SK-N-SH (cell line): ENCODE measurements at regions not wholly inside any gene's neighbourhood (a gene's known extent, or its start where the extent isn't known, plus 50 kb on each side); places are given as distances from the start of the nearest gene placed in this dataset.
"Not testable (repeated sequence)": the region's sequence is repeated elsewhere in the genome, so short reads cannot be mapped to it uniquely, and the experiment has no call there.

Experiments used
- CTCF ChIA-PET: fragments of 300-600, 350-600 bp; formaldehyde crosslinking; extraction: SDS; loops from one replicate; lab custom pipeline; 2021; lab: Yijun Ruan, JAX
- POLR2A ChIA-PET: fragments of 350-600 bp; sonication (Branson Sonifier 250); formaldehyde crosslinking; extraction: SDS; loops from one replicate; lab custom pipeline; 2020; ENCODE audit warnings: antibody characterized with exemption, inconsistent platforms; lab: Yijun Ruan, JAX
- DNase-seq: peaks from one replicate; pipeline ENCODE4 v3.0.0; 2012
- H2AFZ ChIP-seq: fragments of 200-600 bp; sonication (generic); 2 replicates; pipeline ENCODE4 v1.8.1; 2016; ENCODE audit warnings: antibody characterized with exemption, mild to moderate bottlenecking, low read depth
- H3F3A ChIP-seq: fragments of 200-600 bp; sonication (generic); replicated peaks from 2 replicates; pipeline ENCODE3; 2016; ENCODE audit warnings: antibody characterized with exemption, mild to moderate bottlenecking; ENCODE audit not compliant: insufficient read depth
- H3K27ac ChIP-seq, 2 experiments: fragments of 200-500 bp in 1 of 2; fragments of 200-600 bp in 1 of 2; sonication (Bioruptor generic) in 1 of 2; sonication (generic), shearing (Covaris generic) in 1 of 2; 2 replicates each; pipeline versions ENCODE4 v1.5.1 to v1.6.1; 2014 to 2016; ENCODE audit warnings: low read depth in 2 of 2, inconsistent platforms in 1 of 2, low read length in 1 of 2, mild to moderate bottlenecking in 1 of 2, mixed read lengths in 1 of 2
- H3K27me3 ChIP-seq: fragments of 200-600 bp; sonication (generic), shearing (Covaris generic); 2 replicates; pipeline ENCODE4 v1.6.1; 2016; ENCODE audit warnings: mixed run types; ENCODE audit not compliant: insufficient read depth
- H3K36me3 ChIP-seq, 2 experiments: fragments of 200-500 bp in 1 of 2; fragments of 200-600 bp in 1 of 2; sonication (Bioruptor generic) in 1 of 2; sonication (generic) in 1 of 2; replicated peaks in 1 of 2; 2 replicates each; pipeline versions ENCODE3 to v1.5.1; 2014 to 2016; ENCODE audit warnings: low read length in 1 of 2, mild to moderate bottlenecking in 1 of 2; ENCODE audit not compliant: insufficient read depth in 2 of 2, control insufficient read depth in 1 of 2
- H3K4me1 ChIP-seq, 2 experiments: fragments of 200-500 bp in 1 of 2; fragments of 200-600 bp in 1 of 2; sonication (Bioruptor generic) in 1 of 2; sonication (generic), shearing (Covaris generic) in 1 of 2; 2 replicates each; pipeline versions ENCODE4 v1.5.1 to v1.6.1; 2014 to 2016; ENCODE audit warnings: low read depth in 1 of 2, low read length in 1 of 2, mixed run types in 1 of 2; ENCODE audit not compliant: insufficient read depth in 2 of 2, control insufficient read depth in 1 of 2
- H3K4me2 ChIP-seq: fragments of 200-600 bp; sonication (generic), shearing (Covaris generic); 2 replicates; pipeline ENCODE4 v1.6.1; 2017; ENCODE audit warnings: mixed run types
- H3K4me3 ChIP-seq, 2 experiments: fragments of 200-500 bp in 1 of 2; fragments of 200-600 bp in 1 of 2; sonication (Bioruptor generic) in 1 of 2; sonication (generic), shearing (Covaris generic) in 1 of 2; 2 replicates each; pipeline versions ENCODE4 v1.5.1 to v1.8.1; 2014 to 2016; ENCODE audit warnings: low read depth in 2 of 2, inconsistent platforms in 1 of 2, low read length in 1 of 2, mild to moderate bottlenecking in 1 of 2, mixed read lengths in 1 of 2, moderate library complexity in 1 of 2
- H3K79me2 ChIP-seq: fragments of 200-600 bp; sonication (generic); 2 replicates; pipeline ENCODE4 v1.8.1; 2017; ENCODE audit warnings: mild to moderate bottlenecking; ENCODE audit not compliant: insufficient read depth
- H3K9ac ChIP-seq: fragments of 200-600 bp; sonication (generic); 2 replicates; pipeline ENCODE4 v1.6.1; 2017; ENCODE audit warnings: mixed run types
- H3K9me2 ChIP-seq: fragments of 200-600 bp; sonication (generic); 2 replicates; pipeline ENCODE4 v1.6.1; 2017; ENCODE audit warnings: mixed run types
- H3K9me3 ChIP-seq: fragments of 200-600 bp; sonication (generic); 2 replicates; pipeline ENCODE4 v1.6.1; 2017; ENCODE audit warnings: mixed run types, mild to moderate bottlenecking, moderate library complexity
- H4K20me1 ChIP-seq: fragments of 200-600 bp; sonication (generic); 2 replicates; pipeline ENCODE4 v1.6.1; 2017; ENCODE audit warnings: mild to moderate bottlenecking, mixed run types; ENCODE audit not compliant: insufficient read depth
- CTCF ChIP-seq: fragments of 200-600 bp; sonication (generic); IDR thresholded peaks from 2 replicates; pipeline ENCODE4 v1.6.1; 2017; ENCODE audit warnings: antibody characterized with exemption, mild to moderate bottlenecking, moderate library complexity
- EP300 ChIP-seq, 2 experiments: IDR thresholded peaks; 2 replicates each; pipeline versions ENCODE4 v1.4.0 to v1.6.1; 2012; ENCODE audit warnings: borderline replicate concordance in 1 of 2, low read depth in 1 of 2, low read length in 1 of 2
- EZH2phosphoT487 ChIP-seq: fragments of 200-600 bp; sonication (generic); IDR thresholded peaks from 2 replicates; pipeline ENCODE4 v1.6.1; 2017; ENCODE audit warnings: low read depth, mixed run types, mild to moderate bottlenecking, antibody characterized with exemption, moderate library complexity, borderline replicate concordance
- FOXJ3 ChIP-seq: sonication (generic); formaldehyde crosslinking; IDR thresholded peaks from 2 replicates; pipeline ENCODE4 v1.5.1; 2020; ENCODE audit warnings: mild to moderate bottlenecking, missing genetic modification reagents
- FOXM1 ChIP-seq: IDR thresholded peaks from 2 replicates; pipeline ENCODE4 v1.4.0; 2012; ENCODE audit warnings: low read depth, mild to moderate bottlenecking
- IRF3 ChIP-seq: fragments of 150-350 bp; IDR thresholded peaks from 2 replicates; pipeline ENCODE4 v1.6.1; 2016; ENCODE audit warnings: mild to moderate bottlenecking, low read depth, low read length
- MEF2A ChIP-seq: IDR thresholded peaks from 2 replicates; pipeline ENCODE4 v1.4.0; 2012; ENCODE audit warnings: low read depth, borderline replicate concordance
- MXI1 ChIP-seq: IDR thresholded peaks from 2 replicates; pipeline ENCODE4 v1.6.1; 2012; ENCODE audit warnings: mild to moderate bottlenecking, low read depth, low read length, improper control_type of control experiment
- NRF1 ChIP-seq: IDR thresholded peaks from 2 replicates; pipeline ENCODE4 v1.6.1; 2012; ENCODE audit warnings: low read depth, mild to moderate bottlenecking, low read length
- RAD21 ChIP-seq: IDR thresholded peaks from 2 replicates; pipeline ENCODE4 v1.6.1; 2012; ENCODE audit warnings: mild to moderate bottlenecking, low read length
- RFX5 ChIP-seq: IDR thresholded peaks from 2 replicates; pipeline ENCODE4 v1.6.1; 2012; ENCODE audit warnings: mild to moderate bottlenecking, improper control_type of control experiment, low read length
- RXRA ChIP-seq: IDR thresholded peaks from 2 replicates; pipeline ENCODE4 v1.4.0; 2012; ENCODE audit warnings: low read depth, mild to moderate bottlenecking, borderline replicate concordance
- SIN3A ChIP-seq: IDR thresholded peaks from 2 replicates; pipeline ENCODE4 v1.6.1; 2012; ENCODE audit warnings: low read depth, mild to moderate bottlenecking, low read length, moderate library complexity, borderline replicate concordance
- TCF12 ChIP-seq: IDR thresholded peaks from 2 replicates; pipeline ENCODE4 v1.4.0; 2012
- YY1 ChIP-seq: IDR thresholded peaks from 2 replicates; pipeline ENCODE4 v1.4.0; 2012; ENCODE audit warnings: low read depth, mild to moderate bottlenecking
- WGBS: methylation state at CpG from one replicate; pipeline ENCODE4 v1.1.6; 2017; ENCODE audit warnings: low lambda C conversion rate; 5-methylcytosine and 5-hydroxymethylcytosine counted together
- TF ChIP-seq, protein P1 (sequence below): IDR thresholded peaks from 2 replicates; pipeline ENCODE4 v1.4.0; 2012; ENCODE audit warnings: low read depth
- TF ChIP-seq, protein P2 (sequence below): fragments of 150-350 bp; IDR thresholded peaks from 2 replicates; pipeline ENCODE4 v1.6.1; 2017; ENCODE audit warnings: antibody characterized with exemption, low read length, low read depth, borderline replicate concordance

GRCh38 chr4:154152546-154152945, 339.1 kb downstream of the DCHS2 start:
- CTCF ChIA-PET = no interaction called here

GRCh38 chr4:154149236-154149635, 342.4 kb downstream of the DCHS2 start:
- POLR2A ChIA-PET, H4K20me1 ChIP-seq, H3K9me3 ChIP-seq, H3K27ac ChIP-seq, DNase-seq, CTCF ChIA-PET, H3K79me2 ChIP-seq, H3F3A ChIP-seq, H3K9ac ChIP-seq, H2AFZ ChIP-seq, H3K27me3 ChIP-seq, H3K36me3 ChIP-seq, H3K4me2 ChIP-seq, H3K9me2 ChIP-seq, H3K4me1 ChIP-seq, H3K4me3 ChIP-seq: not testable (repeated sequence)
- WGBS = 22% methylated on average over 5 of the region's 5 CpGs

More at GRCh38 chr4:154152546-154152945, 339.1 kb downstream of the DCHS2 start:
- H3K9ac ChIP-seq = no peak overlapping the region
- no peaks in the 10 kb centered on the region for H4K20me1 ChIP-seq
- DNase-seq = no peak
- no peaks in the 10 kb centered on the region for H3F3A ChIP-seq
- POLR2A ChIA-PET = no interaction called here
- no peaks in the 10 kb centered on the region; the same call in 1 of the 2 replicates for H3K27me3 ChIP-seq
- no peaks in the 10 kb centered on the region for H3K9me2 ChIP-seq
- TF ChIP-seq MEF2A (no peak), FOXM1 (no peak), EZH2phosphoT487 (no peak), FOXJ3 (CRISPR knock-in tag) (no peak), RXRA (no peak), TCF12 (no peak), EP300 (IDR thresholded peaks at IDR 0.05; ENCODE audit: borderline replicate concordance in 1 of 2, low read depth in 1 of 2, low read length in 1 of 2) (no peak), RAD21 (no peak), YY1 (no peak), RFX5 (no peak), IRF3 (no peak), SIN3A (no peak), CTCF (no peak), NRF1 (no peak), MXI1 (no peak)
- TF ChIP-seq, protein P1, sequence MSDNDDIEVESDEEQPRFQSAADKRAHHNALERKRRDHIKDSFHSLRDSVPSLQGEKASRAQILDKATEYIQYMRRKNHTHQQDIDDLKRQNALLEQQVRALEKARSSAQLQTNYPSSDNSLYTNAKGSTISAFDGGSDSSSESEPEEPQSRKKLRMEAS = no peak
- TF ChIP-seq, protein P2, sequence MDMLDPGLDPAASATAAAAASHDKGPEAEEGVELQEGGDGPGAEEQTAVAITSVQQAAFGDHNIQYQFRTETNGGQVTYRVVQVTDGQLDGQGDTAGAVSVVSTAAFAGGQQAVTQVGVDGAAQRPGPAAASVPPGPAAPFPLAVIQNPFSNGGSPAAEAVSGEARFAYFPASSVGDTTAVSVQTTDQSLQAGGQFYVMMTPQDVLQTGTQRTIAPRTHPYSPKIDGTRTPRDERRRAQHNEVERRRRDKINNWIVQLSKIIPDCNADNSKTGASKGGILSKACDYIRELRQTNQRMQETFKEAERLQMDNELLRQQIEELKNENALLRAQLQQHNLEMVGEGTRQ = no peak
- no peaks in the 10 kb centered on the region for H3K36me3 ChIP-seq
- WGBS = 4% methylated on average over 11 of the region's 13 CpGs
- H3K4me2 ChIP-seq = no peak overlapping the region
- no peaks in the 10 kb centered on the region for H3K9me3 ChIP-seq
- no peaks in the 10 kb centered on the region for H3K79me2 ChIP-seq
- no peak overlapping the region for H3K27ac ChIP-seq
- H3K4me1 ChIP-seq = no peaks in the 10 kb centered on the region
- no peak overlapping the region for H2AFZ ChIP-seq
- no peak overlapping the region for H3K4me3 ChIP-seq
